ENCODE measurements at regions not wholly inside any gene's neighbourhood (a gene's known extent, or its start where the extent isn't known, plus 50 kb on each side); places are given as distances from the start of the nearest gene placed in this dataset.

- no peaks in the 10 kb centered on the region for H3K36me3 Mint-ChIP-seq (ENCODE audit: low read depth, unreplicated experiment)
- no peaks in the 10 kb centered on the region for H3K4me1 Mint-ChIP-seq (ENCODE audit: unreplicated experiment)
- H3K27me3 Mint-ChIP-seq (ENCODE audit: unreplicated experiment), result peaks cover 2% of the 10 kb centered on the region
- TF ChIP-seq CTCF (IDR thresholded peaks at IDR 0.05; ENCODE audit: unreplicated experiment), result no peak
- no peak for DNase-seq (ENCODE audit: low spot score)
- H3K27ac Mint-ChIP-seq (ENCODE audit: unreplicated experiment), result no peak overlapping the region
- H3K4me3 Mint-ChIP-seq (ENCODE audit: unreplicated experiment), result no peak overlapping the region
- H3K9me3 Mint-ChIP-seq (ENCODE audit: unreplicated experiment), result no peaks in the 10 kb centered on the region
Measured at GRCh38 chr2:143953451-143954030, 566.4 kb downstream of the ZEB2 start.

GRCh38 chr2:143952536-143952935 is 567.4 kb downstream of the ZEB2 start:
- Mint-ChIP-seq H3K36me3 (ENCODE audit: low read depth, unreplicated experiment) (no peaks in the 10 kb centered on the region), H3K27ac (ENCODE audit: unreplicated experiment) (no peak overlapping the region), H3K9me3 (ENCODE audit: unreplicated experiment) (no peaks in the 10 kb centered on the region), H3K4me3 (ENCODE audit: unreplicated experiment) (no peak overlapping the region), H3K27me3 (ENCODE audit: unreplicated experiment) (peaks cover 2% of the 10 kb centered on the region), H3K4me1 (ENCODE audit: unreplicated experiment) (peaks cover 4% of the 10 kb centered on the region)
- TF ChIP-seq CTCF (IDR thresholded peaks at IDR 0.05; ENCODE audit: unreplicated experiment), result no peak
- DNase-seq (ENCODE audit: low spot score), result no peak

- peaks cover 4% of the 10 kb centered on the region for H3K4me1 Mint-ChIP-seq (ENCODE audit: unreplicated experiment)
- H3K36me3 Mint-ChIP-seq (ENCODE audit: low read depth, unreplicated experiment), result no peaks in the 10 kb centered on the region
- H3K27ac Mint-ChIP-seq (ENCODE audit: unreplicated experiment), result no peak overlapping the region
- no peak for DNase-seq (ENCODE audit: low spot score)
- no peaks in the 10 kb centered on the region for H3K27me3 Mint-ChIP-seq (ENCODE audit: unreplicated experiment)
- H3K4me3 Mint-ChIP-seq (ENCODE audit: unreplicated experiment), result no peak overlapping the region
- H3K9me3 Mint-ChIP-seq (ENCODE audit: unreplicated experiment), result no peaks in the 10 kb centered on the region
- no peak for TF ChIP-seq CTCF (IDR thresholded peaks at IDR 0.05; ENCODE audit: unreplicated experiment)
Measured at GRCh38 chr2:143950704-143951103, 569.2 kb downstream of the ZEB2 start.

GRCh38 chr2:143949121-143949848 is 570.6 kb downstream of the ZEB2 start:
- H3K36me3 Mint-ChIP-seq (ENCODE audit: low read depth, unreplicated experiment), result no peaks in the 10 kb centered on the region
- TF ChIP-seq CTCF (IDR thresholded peaks at IDR 0.05; ENCODE audit: unreplicated experiment), result no peak
- peaks cover 4% of the 10 kb centered on the region for H3K4me1 Mint-ChIP-seq (ENCODE audit: unreplicated experiment)
- no peaks in the 10 kb centered on the region for H3K27me3 Mint-ChIP-seq (ENCODE audit: unreplicated experiment)
- no peak overlapping the region for H3K4me3 Mint-ChIP-seq (ENCODE audit: unreplicated experiment)
- no peaks in the 10 kb centered on the region for H3K9me3 Mint-ChIP-seq (ENCODE audit: unreplicated experiment)
- H3K27ac Mint-ChIP-seq (ENCODE audit: unreplicated experiment), result no peak overlapping the region
- DNase-seq (ENCODE audit: low spot score), result no peak

- no peak for DNase-seq (ENCODE audit: low spot score)
- Mint-ChIP-seq H3K4me3 (ENCODE audit: unreplicated experiment) (no peak overlapping the region), H3K36me3 (ENCODE audit: low read depth, unreplicated experiment) (no peaks in the 10 kb centered on the region), H3K4me1 (ENCODE audit: unreplicated experiment) (peaks cover 4% of the 10 kb centered on the region), H3K27ac (ENCODE audit: unreplicated experiment) (no peak overlapping the region), H3K27me3 (ENCODE audit: unreplicated experiment) (no peaks in the 10 kb centered on the region), H3K9me3 (ENCODE audit: unreplicated experiment) (no peaks in the 10 kb centered on the region)
- no peak for TF ChIP-seq CTCF (IDR thresholded peaks at IDR 0.05; ENCODE audit: unreplicated experiment)
Measured at GRCh38 chr2:143948710-143949109, 571.2 kb downstream of the ZEB2 start.
